ENCODE measurements at regions not wholly inside any gene's neighbourhood (a gene's known extent, or its start where the extent isn't known, plus 50 kb on each side); places are given as distances from the start of the nearest gene placed in this dataset.
"Not testable (repeated sequence)": the region's sequence is repeated elsewhere in the genome, so short reads cannot be mapped to it uniquely, and the experiment has no call there.

- no peaks in the 10 kb centered on the region for H3K79me2 ChIP-seq (ENCODE audit: control insufficient read depth, insufficient read depth, low read length)
- no peaks in the 10 kb centered on the region for H3K36me3 ChIP-seq (ENCODE audit: control insufficient read depth, insufficient read depth, low read length)
- no peaks in the 10 kb centered on the region for H3K4me1 ChIP-seq (ENCODE audit: control insufficient read depth, extremely low read depth, insufficient read depth, low read length)
- no peak overlapping the region for H2AFZ ChIP-seq (ENCODE audit: low read length)
- H3K9ac ChIP-seq (ENCODE audit: insufficient read depth, low read length) = no peak overlapping the region
- no peak overlapping the region for H3K27ac ChIP-seq (ENCODE audit: insufficient read depth, low read length)
- no peaks in the 10 kb centered on the region for H4K20me1 ChIP-seq (ENCODE audit: control insufficient read depth, extremely low read depth, insufficient read depth, low read length)
- DNase-seq (ENCODE audit: low read depth in 2 of 2) = no peak
- no peak overlapping the region for H3K4me3 ChIP-seq (replicated peaks in 1 of 4; ENCODE audit: control extremely low read depth in 1 of 4, insufficient read depth in 1 of 4, low read depth in 3 of 4, low read length in 4 of 4)
- H3K27me3 ChIP-seq (ENCODE audit: control insufficient read depth, insufficient read depth, low read length) = no peaks in the 10 kb centered on the region
- H3K4me2 ChIP-seq (ENCODE audit: extremely low read depth, insufficient read depth, low read length) = no peak overlapping the region
- no peaks in the 10 kb centered on the region for H3K9me3 ChIP-seq (ENCODE audit: control insufficient read depth, insufficient read depth, low read depth, low read length)
- TF ChIP-seq CTCF (conservative IDR thresholded peaks at IDR 0.05 in 1 of 2, IDR thresholded peaks at IDR 0.05 in 1 of 2; ENCODE audit: low read depth in 1 of 2, low read length in 2 of 2) (no peak), EZH2 (IDR thresholded peaks at IDR 0.05; ENCODE audit: low read length, missing control alignments) (no peak)
These were observed 87.0 kb upstream of the SOX21 start for GRCh38 chr13:94799299-94799698.

GRCh38 chr13:94798738-94799137, 86.4 kb upstream of the SOX21 start:
- TF ChIP-seq CTCF (conservative IDR thresholded peaks at IDR 0.05 in 1 of 2, IDR thresholded peaks at IDR 0.05 in 1 of 2; ENCODE audit: low read depth in 1 of 2, low read length in 2 of 2) (no peak), EZH2 (IDR thresholded peaks at IDR 0.05; ENCODE audit: low read length, missing control alignments) (no peak)
- Histone ChIP-seq H3K9me3 (ENCODE audit: control insufficient read depth, insufficient read depth, low read depth, low read length) (no peaks in the 10 kb centered on the region), H3K4me3 (replicated peaks in 1 of 4; ENCODE audit: control extremely low read depth in 1 of 4, insufficient read depth in 1 of 4, low read depth in 3 of 4, low read length in 4 of 4) (no peak overlapping the region), H4K20me1 (ENCODE audit: control insufficient read depth, extremely low read depth, insufficient read depth, low read length) (no peaks in the 10 kb centered on the region), H3K4me2 (ENCODE audit: extremely low read depth, insufficient read depth, low read length) (no peak overlapping the region), H3K27me3 (ENCODE audit: control insufficient read depth, insufficient read depth, low read length) (no peaks in the 10 kb centered on the region), H3K9ac (ENCODE audit: insufficient read depth, low read length) (no peak overlapping the region), H3K79me2 (ENCODE audit: control insufficient read depth, insufficient read depth, low read length) (no peaks in the 10 kb centered on the region), H3K36me3 (ENCODE audit: control insufficient read depth, insufficient read depth, low read length) (no peaks in the 10 kb centered on the region), H3K27ac (ENCODE audit: insufficient read depth, low read length) (no peak overlapping the region), H3K4me1 (ENCODE audit: control insufficient read depth, extremely low read depth, insufficient read depth, low read length) (no peaks in the 10 kb centered on the region), H2AFZ (ENCODE audit: low read length) (no peak overlapping the region)
- peak in 1 of 2 donors; percentile 18 for DNase-seq (ENCODE audit: low read depth in 2 of 2)

GRCh38 chr13:94795292-94795691, 82.9 kb upstream of the SOX21 start:
- Histone ChIP-seq H4K20me1 (ENCODE audit: control insufficient read depth, extremely low read depth, insufficient read depth, low read length) (no peaks in the 10 kb centered on the region), H3K9me3 (ENCODE audit: control insufficient read depth, insufficient read depth, low read depth, low read length) (no peaks in the 10 kb centered on the region), H2AFZ (ENCODE audit: low read length) (no peak overlapping the region), H3K27ac (ENCODE audit: insufficient read depth, low read length) (no peak overlapping the region), H3K4me2 (ENCODE audit: extremely low read depth, insufficient read depth, low read length) (no peak overlapping the region), H3K36me3 (ENCODE audit: control insufficient read depth, insufficient read depth, low read length) (no peaks in the 10 kb centered on the region), H3K4me1 (ENCODE audit: control insufficient read depth, extremely low read depth, insufficient read depth, low read length) (no peaks in the 10 kb centered on the region), H3K27me3 (ENCODE audit: control insufficient read depth, insufficient read depth, low read length) (no peaks in the 10 kb centered on the region), H3K79me2 (ENCODE audit: control insufficient read depth, insufficient read depth, low read length) (no peaks in the 10 kb centered on the region), H3K4me3 (replicated peaks in 1 of 4; ENCODE audit: control extremely low read depth in 1 of 4, insufficient read depth in 1 of 4, low read depth in 3 of 4, low read length in 4 of 4) (no peak overlapping the region), H3K9ac (ENCODE audit: insufficient read depth, low read length) (no peak overlapping the region)
- TF ChIP-seq CTCF (conservative IDR thresholded peaks at IDR 0.05 in 1 of 2, IDR thresholded peaks at IDR 0.05 in 1 of 2; ENCODE audit: low read depth in 1 of 2, low read length in 2 of 2) (no peak), EZH2 (IDR thresholded peaks at IDR 0.05; ENCODE audit: low read length, missing control alignments) (no peak)
- DNase-seq (ENCODE audit: low read depth in 2 of 2) = no peak

GRCh38 chr13:94786246-94786645, 73.9 kb upstream of the SOX21 start:
- not testable (repeated sequence) for DNase-seq (ENCODE audit: low read depth in 2 of 2); H3K9me3 ChIP-seq (ENCODE audit: control insufficient read depth, insufficient read depth, low read depth, low read length); H3K9ac ChIP-seq (ENCODE audit: insufficient read depth, low read length); H3K4me3 ChIP-seq (replicated peaks in 1 of 4; ENCODE audit: control extremely low read depth in 1 of 4, insufficient read depth in 1 of 4, low read depth in 3 of 4, low read length in 4 of 4); H4K20me1 ChIP-seq (ENCODE audit: control insufficient read depth, extremely low read depth, insufficient read depth, low read length); H3K4me1 ChIP-seq (ENCODE audit: control insufficient read depth, extremely low read depth, insufficient read depth, low read length); H3K36me3 ChIP-seq (ENCODE audit: control insufficient read depth, insufficient read depth, low read length); H3K27me3 ChIP-seq (ENCODE audit: control insufficient read depth, insufficient read depth, low read length); H3K79me2 ChIP-seq (ENCODE audit: control insufficient read depth, insufficient read depth, low read length); H3K4me2 ChIP-seq (ENCODE audit: extremely low read depth, insufficient read depth, low read length); H2AFZ ChIP-seq (ENCODE audit: low read length); H3K27ac ChIP-seq (ENCODE audit: insufficient read depth, low read length)
